ENCODE measurements at regions not wholly inside any gene's neighbourhood (a gene's known extent, or its start where the extent isn't known, plus 50 kb on each side); places are given as distances from the start of the nearest gene placed in this dataset.

DNA sequence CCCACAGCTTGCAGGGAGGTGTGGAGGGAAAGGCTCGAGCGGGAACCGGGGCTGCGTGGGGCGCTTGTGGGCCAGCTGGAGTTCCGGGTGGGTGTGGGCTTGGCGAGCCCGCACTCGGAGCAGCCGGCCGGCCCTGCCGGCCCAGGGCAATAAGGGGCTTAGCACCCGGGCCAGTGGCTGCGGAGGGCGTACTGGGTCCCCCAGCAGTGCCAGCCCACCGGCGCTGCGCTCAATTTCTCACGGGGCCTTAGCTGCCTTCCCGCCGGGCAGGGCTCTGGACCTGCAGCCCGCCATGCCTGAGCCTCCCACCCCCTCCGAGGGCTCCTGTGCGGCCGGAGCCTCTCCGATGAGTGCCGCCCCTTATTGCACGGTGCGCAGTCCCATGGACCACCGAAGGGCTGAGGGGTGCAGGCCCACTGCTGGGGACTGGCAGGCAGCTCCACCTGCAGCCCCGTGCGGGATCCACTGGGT, 1242.2 kb upstream of the EYS start:
- Histone ChIP-seq H3K27ac (ENCODE audit: low read length) (no peak overlapping the region), H2AFZ (ENCODE audit: low read depth, low read length) (no peak overlapping the region), H3K27me3 (ENCODE audit: low read depth, low read length) (no peaks in the 10 kb centered on the region)

DNA sequence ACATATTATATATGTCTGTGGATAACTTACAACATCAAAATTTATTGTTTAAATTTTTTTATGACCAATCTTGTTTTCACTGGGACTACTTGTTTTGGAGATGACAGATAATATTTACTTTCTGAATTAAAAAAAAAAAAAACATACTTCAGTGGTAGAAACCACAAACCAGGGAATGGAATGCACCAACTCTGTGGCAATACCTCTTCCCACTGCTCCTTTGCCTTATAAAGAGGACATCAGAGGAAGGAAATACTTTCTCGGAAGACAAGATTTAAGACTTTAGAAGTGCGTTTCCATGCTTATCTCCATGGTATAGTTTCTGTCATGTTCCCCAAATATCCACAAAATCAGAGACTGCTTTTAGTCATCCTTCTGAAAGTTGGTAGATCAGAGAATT, 1241.1 kb upstream of the EYS start:
- Histone ChIP-seq H3K9ac (ENCODE audit: low read length) (no peak overlapping the region), H2AFZ (ENCODE audit: low read depth, low read length) (no peak overlapping the region), H3K27ac (ENCODE audit: low read length) (no peak overlapping the region), H3K4me2 (ENCODE audit: low read length) (no peak overlapping the region), H3K9me3 (ENCODE audit: insufficient read depth, low read length) (no peaks in the 10 kb centered on the region), H3K4me3 (ENCODE audit: low read length) (no peak overlapping the region), H3K27me3 (ENCODE audit: low read depth, low read length) (no peaks in the 10 kb centered on the region), H3K79me2 (ENCODE audit: low read length) (no peaks in the 10 kb centered on the region), H3K4me1 (ENCODE audit: low read length) (no peaks in the 10 kb centered on the region), H4K20me1 (ENCODE audit: insufficient read depth, low read length) (no peaks in the 10 kb centered on the region), H3K36me3 (replicated peaks; ENCODE audit: low read depth, low read length) (no peaks in the 10 kb centered on the region)
- no peak for TF ChIP-seq EZH2phosphoT487 (IDR thresholded peaks at IDR 0.05; ENCODE audit: low read depth)
- TF ChIP-seq, protein P1, sequence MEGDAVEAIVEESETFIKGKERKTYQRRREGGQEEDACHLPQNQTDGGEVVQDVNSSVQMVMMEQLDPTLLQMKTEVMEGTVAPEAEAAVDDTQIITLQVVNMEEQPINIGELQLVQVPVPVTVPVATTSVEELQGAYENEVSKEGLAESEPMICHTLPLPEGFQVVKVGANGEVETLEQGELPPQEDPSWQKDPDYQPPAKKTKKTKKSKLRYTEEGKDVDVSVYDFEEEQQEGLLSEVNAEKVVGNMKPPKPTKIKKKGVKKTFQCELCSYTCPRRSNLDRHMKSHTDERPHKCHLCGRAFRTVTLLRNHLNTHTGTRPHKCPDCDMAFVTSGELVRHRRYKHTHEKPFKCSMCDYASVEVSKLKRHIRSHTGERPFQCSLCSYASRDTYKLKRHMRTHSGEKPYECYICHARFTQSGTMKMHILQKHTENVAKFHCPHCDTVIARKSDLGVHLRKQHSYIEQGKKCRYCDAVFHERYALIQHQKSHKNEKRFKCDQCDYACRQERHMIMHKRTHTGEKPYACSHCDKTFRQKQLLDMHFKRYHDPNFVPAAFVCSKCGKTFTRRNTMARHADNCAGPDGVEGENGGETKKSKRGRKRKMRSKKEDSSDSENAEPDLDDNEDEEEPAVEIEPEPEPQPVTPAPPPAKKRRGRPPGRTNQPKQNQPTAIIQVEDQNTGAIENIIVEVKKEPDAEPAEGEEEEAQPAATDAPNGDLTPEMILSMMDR (IDR thresholded peaks at IDR 0.05; ENCODE audit: low read depth, low read length), result no peak

More for the DNA sequence above, 1242.2 kb upstream of the EYS start:
- Histone ChIP-seq H3K4me2 (ENCODE audit: low read length) (no peak overlapping the region), H3K79me2 (ENCODE audit: low read length) (no peaks in the 10 kb centered on the region), H3K4me3 (ENCODE audit: low read length) (no peak overlapping the region), H3K9ac (ENCODE audit: low read length) (no peak overlapping the region), H3K36me3 (replicated peaks; ENCODE audit: low read depth, low read length) (no peaks in the 10 kb centered on the region), H3K9me3 (ENCODE audit: insufficient read depth, low read length) (no peaks in the 10 kb centered on the region), H3K4me1 (ENCODE audit: low read length) (no peaks in the 10 kb centered on the region), H4K20me1 (ENCODE audit: insufficient read depth, low read length) (no peaks in the 10 kb centered on the region)
- TF ChIP-seq, protein P1 (IDR thresholded peaks at IDR 0.05; ENCODE audit: low read depth, low read length), result no peak
- TF ChIP-seq EZH2phosphoT487 (IDR thresholded peaks at IDR 0.05; ENCODE audit: low read depth), result no peak

DNA sequence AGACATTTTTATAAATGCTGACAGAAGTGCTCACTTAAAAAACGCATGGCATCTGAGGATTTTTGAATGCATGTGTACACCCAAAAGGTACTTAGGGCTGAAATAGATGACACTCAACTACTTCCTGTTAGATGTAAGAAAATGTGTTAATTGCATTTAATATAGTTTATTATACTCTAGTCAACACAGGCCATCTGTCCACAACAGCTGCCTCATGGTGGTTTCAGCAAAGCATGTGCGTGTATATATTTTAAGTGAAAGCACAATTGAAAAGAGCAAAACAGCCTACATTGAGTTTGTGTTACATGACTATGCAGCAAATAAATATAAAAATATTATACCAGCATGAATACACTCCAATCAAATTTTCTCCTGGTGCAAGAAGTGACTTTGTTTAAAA, 1233.0 kb upstream of the EYS start:
- no peaks in the 10 kb centered on the region for H4K20me1 ChIP-seq (ENCODE audit: insufficient read depth, low read length)
- H2AFZ ChIP-seq (ENCODE audit: low read depth, low read length), result no peak overlapping the region
- no peak overlapping the region for H3K4me2 ChIP-seq (ENCODE audit: low read length)
- peaks cover 6% of the 10 kb centered on the region; the same call in 1 of the 2 replicates for H3K9me3 ChIP-seq (ENCODE audit: insufficient read depth, low read length)
- H3K4me1 ChIP-seq (ENCODE audit: low read length), result no peaks in the 10 kb centered on the region
- no peak overlapping the region for H3K9ac ChIP-seq (ENCODE audit: low read length)
- no peak overlapping the region for H3K27ac ChIP-seq (ENCODE audit: low read length)
- no peak overlapping the region for H3K4me3 ChIP-seq (ENCODE audit: low read length)
- H3K79me2 ChIP-seq (ENCODE audit: low read length), result no peaks in the 10 kb centered on the region
- H3K27me3 ChIP-seq (ENCODE audit: low read depth, low read length), result no peaks in the 10 kb centered on the region
- TF ChIP-seq EZH2phosphoT487 (IDR thresholded peaks at IDR 0.05; ENCODE audit: low read depth), result no peak
- TF ChIP-seq, protein P1 (IDR thresholded peaks at IDR 0.05; ENCODE audit: low read depth, low read length), result no peak
- peaks cover 4% of the 10 kb centered on the region for H3K36me3 ChIP-seq (replicated peaks; ENCODE audit: low read depth, low read length)

DNA sequence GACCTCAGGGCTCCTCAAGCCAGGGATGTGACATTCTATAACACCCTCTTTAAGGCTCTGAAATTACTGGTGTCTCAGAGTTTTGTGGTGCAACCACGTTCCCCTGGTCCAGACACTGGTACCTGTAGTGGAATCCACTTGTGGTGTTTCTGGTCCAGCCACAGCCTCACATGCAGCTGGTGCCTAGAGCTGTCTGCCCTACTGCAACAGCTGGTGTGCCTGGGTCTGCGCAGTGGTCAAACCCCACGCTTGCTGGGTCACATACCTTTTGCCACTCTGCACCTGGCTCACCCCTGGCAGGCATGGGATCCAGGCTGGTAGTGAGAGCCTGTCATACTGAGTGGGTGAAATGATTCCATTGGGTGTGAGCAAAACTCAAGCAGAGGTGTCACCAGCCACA, 1230.2 kb upstream of the EYS start:
- Histone ChIP-seq H3K4me3 (ENCODE audit: low read length) (no peak overlapping the region), H3K27me3 (ENCODE audit: low read depth, low read length) (no peaks in the 10 kb centered on the region), H2AFZ (ENCODE audit: low read depth, low read length) (no peak overlapping the region), H3K79me2 (ENCODE audit: low read length) (no peaks in the 10 kb centered on the region), H3K4me1 (ENCODE audit: low read length) (no peaks in the 10 kb centered on the region), H3K36me3 (replicated peaks; ENCODE audit: low read depth, low read length) (peaks cover 4% of the 10 kb centered on the region), H3K27ac (ENCODE audit: low read length) (no peak overlapping the region), H3K9me3 (ENCODE audit: insufficient read depth, low read length) (peaks cover 6% of the 10 kb centered on the region; the same call in 1 of the 2 replicates), H3K4me2 (ENCODE audit: low read length) (no peak overlapping the region), H4K20me1 (ENCODE audit: insufficient read depth, low read length) (no peaks in the 10 kb centered on the region), H3K9ac (ENCODE audit: low read length) (no peak overlapping the region)
- TF ChIP-seq EZH2phosphoT487 (IDR thresholded peaks at IDR 0.05; ENCODE audit: low read depth), result no peak
- TF ChIP-seq, protein P1 (IDR thresholded peaks at IDR 0.05; ENCODE audit: low read depth, low read length), result no peak
